Astrocyte of the cerebellum (primary cell): ENCODE measurements at regions not wholly inside any gene's neighbourhood (a gene's known extent, or its start where the extent isn't known, plus 50 kb on each side); places are given as distances from the start of the nearest gene placed in this dataset.

ENCODE experiments used
- DNase-seq: peaks from one replicate; pipeline ENCODE4 v3.0.0-alpha.2; 2011; ENCODE audit warnings: low read depth
- H3K4me3 ChIP-seq: 2 replicates; pipeline ENCODE4 v1.5.1; 2011; ENCODE audit warnings: mild to moderate bottlenecking, low read depth, low read length, moderate library complexity
- CTCF ChIP-seq: IDR thresholded peaks from 2 replicates; pipeline ENCODE4 v1.5.1; 2012; ENCODE audit warnings: low read length, low read depth, moderate library complexity, mild to moderate bottlenecking; ENCODE audit errors: missing control alignments
- in situ Hi-C: cut with HindIII; loops from 2 replicates; pipeline ENCODE4 v1.10.0; 2017; ENCODE audit warnings: low sequenced_read_pairs

- no peak overlapping the region for H3K4me3 ChIP-seq
- in situ Hi-C loops: no loop called here
- TF ChIP-seq CTCF: no peak
- DNase-seq: no peak
Measured at GRCh38 chr5:2378976-2379375, 372.5 kb downstream of the IRX2 start.

- no peak for DNase-seq
- no peak for TF ChIP-seq CTCF
- H3K4me3 ChIP-seq: no peak overlapping the region
- in situ Hi-C loops: no loop called here
Measured at GRCh38 chr5:2378108-2378507, 373.4 kb downstream of the IRX2 start.

GRCh38 chr5:2376486-2376885 is 375.0 kb downstream of the IRX2 start:
- in situ Hi-C loops: no loop called here
- no peak for DNase-seq
- H3K4me3 ChIP-seq: no peak overlapping the region
- TF ChIP-seq CTCF: no peak

- in situ Hi-C loops: no loop called here
- no peak for DNase-seq
- no peak for TF ChIP-seq CTCF
- no peak overlapping the region for H3K4me3 ChIP-seq
Measured at GRCh38 chr5:2375757-2376250, 375.7 kb downstream of the IRX2 start.

GRCh38 chr5:2375291-2375690 is 376.2 kb downstream of the IRX2 start:
- DNase-seq: no peak
- no peak overlapping the region for H3K4me3 ChIP-seq
- no peak for TF ChIP-seq CTCF
- in situ Hi-C loops: no loop called here

GRCh38 chr5:2374703-2375102 is 376.8 kb downstream of the IRX2 start:
- no peak overlapping the region for H3K4me3 ChIP-seq
- no peak for TF ChIP-seq CTCF
- no peak for DNase-seq
- in situ Hi-C loops: no loop called here

- in situ Hi-C loops: no loop called here
- no peak for DNase-seq
- H3K4me3 ChIP-seq: no peak overlapping the region
- no peak for TF ChIP-seq CTCF
Measured at GRCh38 chr5:2373631-2374030, 377.8 kb downstream of the IRX2 start.
